ENCODE measurements at regions not wholly inside any gene's neighbourhood (a gene's known extent, or its start where the extent isn't known, plus 50 kb on each side); places are given as distances from the start of the nearest gene placed in this dataset.

- peaks cover 0 to 10% (median 2%) of the 10 kb centered on the region in 6 donors for H3K4me1 ChIP-seq
- DNase-seq, result no peak
- WGBS, 5 donors, result 32 to 63% (median 38%) methylated on average over 2 of the region's 2 CpGs
- H3K27ac ChIP-seq, result no peak overlapping the region
- H3K9me3 ChIP-seq, result no peaks in the 10 kb centered on the region
- no peaks in the 10 kb centered on the region for H3K36me3 ChIP-seq
- intact Hi-C loops (cut with DNase I; ENCODE audit: low total_unique reads), result no loop called here
- no peak overlapping the region for H3K4me3 ChIP-seq
- TF ChIP-seq, protein P1, sequence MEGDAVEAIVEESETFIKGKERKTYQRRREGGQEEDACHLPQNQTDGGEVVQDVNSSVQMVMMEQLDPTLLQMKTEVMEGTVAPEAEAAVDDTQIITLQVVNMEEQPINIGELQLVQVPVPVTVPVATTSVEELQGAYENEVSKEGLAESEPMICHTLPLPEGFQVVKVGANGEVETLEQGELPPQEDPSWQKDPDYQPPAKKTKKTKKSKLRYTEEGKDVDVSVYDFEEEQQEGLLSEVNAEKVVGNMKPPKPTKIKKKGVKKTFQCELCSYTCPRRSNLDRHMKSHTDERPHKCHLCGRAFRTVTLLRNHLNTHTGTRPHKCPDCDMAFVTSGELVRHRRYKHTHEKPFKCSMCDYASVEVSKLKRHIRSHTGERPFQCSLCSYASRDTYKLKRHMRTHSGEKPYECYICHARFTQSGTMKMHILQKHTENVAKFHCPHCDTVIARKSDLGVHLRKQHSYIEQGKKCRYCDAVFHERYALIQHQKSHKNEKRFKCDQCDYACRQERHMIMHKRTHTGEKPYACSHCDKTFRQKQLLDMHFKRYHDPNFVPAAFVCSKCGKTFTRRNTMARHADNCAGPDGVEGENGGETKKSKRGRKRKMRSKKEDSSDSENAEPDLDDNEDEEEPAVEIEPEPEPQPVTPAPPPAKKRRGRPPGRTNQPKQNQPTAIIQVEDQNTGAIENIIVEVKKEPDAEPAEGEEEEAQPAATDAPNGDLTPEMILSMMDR (IDR thresholded peaks at IDR 0.05 in 8 of 11, conservative IDR thresholded peaks at IDR 0.05 in 3 of 11), result no peak
- TF ChIP-seq POLR2AphosphoS5 (IDR thresholded peaks at IDR 0.05) (no peak), POLR2A (IDR thresholded peaks at IDR 0.05) (no peak)
- no peaks in the 10 kb centered on the region for H3K27me3 ChIP-seq (replicated peaks in 1 of 7)
Measured at GRCh38 chr3:117277816-117278215, 568.2 kb downstream of the TUSC7 start.

GRCh38 chr3:117278424-117279190 lies 569.0 kb downstream of the TUSC7 start:
- H3K27ac ChIP-seq, result no peak overlapping the region
- DNase-seq, result no peak
- no peaks in the 10 kb centered on the region for H3K9me3 ChIP-seq
- TF ChIP-seq, protein P1 (IDR thresholded peaks at IDR 0.05 in 8 of 11, conservative IDR thresholded peaks at IDR 0.05 in 3 of 11), result no peak
- TF ChIP-seq POLR2A (IDR thresholded peaks at IDR 0.05), result no peak
- no peak for TF ChIP-seq POLR2AphosphoS5 (IDR thresholded peaks at IDR 0.05)
- no peaks in the 10 kb centered on the region for H3K36me3 ChIP-seq
- no peak overlapping the region for H3K4me3 ChIP-seq
- H3K4me1 ChIP-seq, result peaks cover 0 to 10% (median 2%) of the 10 kb centered on the region in 6 donors
- WGBS, 5 donors, result 53 to 74% (median 60%) methylated on average over 5 of the region's 5 CpGs
- H3K27me3 ChIP-seq (replicated peaks in 1 of 7), result no peaks in the 10 kb centered on the region
- intact Hi-C loops (cut with DNase I; ENCODE audit: low total_unique reads), result no loop called here

GRCh38 chr3:117281371-117281770 lies 571.8 kb downstream of the TUSC7 start:
- no peak for DNase-seq
- Histone ChIP-seq H3K27ac (no peak overlapping the region), H3K4me1 (peaks cover 0 to 10% (median 2%) of the 10 kb centered on the region in 6 donors), H3K9me3 (no peaks in the 10 kb centered on the region), H3K27me3 (replicated peaks in 1 of 7) (no peaks in the 10 kb centered on the region), H3K36me3 (no peaks in the 10 kb centered on the region), H3K4me3 (no peak overlapping the region)
- WGBS, 5 donors, result 73 to 87% (median 82%) methylated on average over 3 of the region's 3 CpGs
- TF ChIP-seq, protein P1 (IDR thresholded peaks at IDR 0.05 in 8 of 11, conservative IDR thresholded peaks at IDR 0.05 in 3 of 11), result no peak
- TF ChIP-seq POLR2AphosphoS5 (IDR thresholded peaks at IDR 0.05) (no peak), POLR2A (IDR thresholded peaks at IDR 0.05) (no peak)
- intact Hi-C loops (cut with DNase I; ENCODE audit: low total_unique reads), result no loop called here

DNA sequence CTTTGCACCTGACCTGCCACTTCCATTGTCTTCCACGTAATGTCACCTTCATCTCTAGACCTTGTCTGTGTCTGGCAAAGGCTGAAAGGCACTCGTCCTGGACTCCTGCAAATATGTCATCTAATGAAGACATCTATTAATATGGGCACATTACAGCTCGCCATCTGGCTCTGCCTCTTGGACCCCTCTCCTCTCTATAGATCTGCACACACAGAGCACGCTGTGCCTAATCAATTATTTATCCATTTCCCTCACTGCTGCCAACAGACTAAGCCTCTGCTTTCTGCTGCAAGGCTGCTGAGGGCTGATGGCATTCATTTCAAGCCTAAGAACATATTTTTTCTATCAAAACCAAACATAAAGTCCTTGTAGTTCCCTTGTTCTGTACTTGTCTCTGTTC lies 573.0 kb downstream of the TUSC7 start:
- peaks cover 0 to 10% (median 2%) of the 10 kb centered on the region in 6 donors for H3K4me1 ChIP-seq
- intact Hi-C loops (cut with DNase I; ENCODE audit: low total_unique reads), result no loop called here
- WGBS, 5 donors, result 73 to 82% (median 75%) methylated on average over 4 of the region's 4 CpGs
- no peaks in the 10 kb centered on the region for H3K9me3 ChIP-seq
- TF ChIP-seq POLR2AphosphoS5 (IDR thresholded peaks at IDR 0.05), result no peak
- TF ChIP-seq, protein P1 (IDR thresholded peaks at IDR 0.05 in 8 of 11, conservative IDR thresholded peaks at IDR 0.05 in 3 of 11), result no peak
- no peak for TF ChIP-seq POLR2A (IDR thresholded peaks at IDR 0.05)
- no peak overlapping the region for H3K27ac ChIP-seq
- no peak for DNase-seq
- H3K27me3 ChIP-seq (replicated peaks in 1 of 7), result no peaks in the 10 kb centered on the region
- H3K36me3 ChIP-seq, result no peaks in the 10 kb centered on the region
- H3K4me3 ChIP-seq, result no peak overlapping the region

Measured in spleen (tissue), 11 donors.